ENCODE measurements at regions not wholly inside any gene's neighbourhood (a gene's known extent, or its start where the extent isn't known, plus 50 kb on each side); places are given as distances from the start of the nearest gene placed in this dataset.

GRCh38 chr12:127297327-127297726, 969.6 kb upstream of the TMEM132C start:
- ChIA-PET CTCF (no interaction called here), POLR2A (no interaction called here)
- no peak for FAIRE-seq
- no TSS peak for BruUV-seq (replicated peaks)
- Histone ChIP-seq H2AFZ (ENCODE audit: low read depth, low read length) (no peak overlapping the region), H3K4me1 (ENCODE audit: control insufficient read depth, extremely low read depth, insufficient read depth, low read length) (no peaks in the 10 kb centered on the region), H3K9me1 (replicated peaks; ENCODE audit: control insufficient read depth, extremely low read depth, insufficient read depth, low read length) (no peaks in the 10 kb centered on the region), H3K27ac (ENCODE audit: insufficient read depth, low read depth, low read length) (no peak overlapping the region), H3K27me3 (ENCODE audit: control insufficient read depth in 2 of 2, insufficient read depth in 2 of 2, low read length in 2 of 2) (no peaks in the 10 kb centered on the region), H3K9ac (replicated peaks; ENCODE audit: extremely low read depth, insufficient read depth, low read length) (no peak overlapping the region), H3K79me2 (ENCODE audit: control insufficient read depth, insufficient read depth, low read length) (no peaks in the 10 kb centered on the region), H3K9me3 (replicated peaks; ENCODE audit: control insufficient read depth, insufficient read depth, low read length) (peaks cover 2% of the 10 kb centered on the region), H3K4me2 (ENCODE audit: insufficient read depth, low read length) (no peak overlapping the region), H4K20me1 (replicated peaks; ENCODE audit: control insufficient read depth, extremely low read depth, insufficient read depth, low read length) (no peaks in the 10 kb centered on the region), H3K36me3 (ENCODE audit: control insufficient read depth in 2 of 2, extremely low read depth in 1 of 2, insufficient read depth in 2 of 2, low read length in 2 of 2) (no peaks in the 10 kb centered on the region), H3K4me3 (replicated peaks in 1 of 3; ENCODE audit: insufficient read depth in 1 of 3, low read depth in 1 of 3, low read length in 3 of 3) (no peak overlapping the region)
- intact Hi-C loops (cut with micrococcal nuclease) (no loop called here), dilution Hi-C loops (cut with MboI; ENCODE audit: extremely low pct_ligation_motif_present, low sequenced_read_pairs) (no loop called here)
- TF ChIP-seq MAX (IDR thresholded peaks at IDR 0.05; ENCODE audit: insufficient read depth, insufficient read length) (no peak), EZH2 (IDR thresholded peaks at IDR 0.05; ENCODE audit: borderline replicate concordance, low read depth, low read length, severe bottlenecking) (no peak), POLR2AphosphoS5 (IDR thresholded peaks at IDR 0.05; ENCODE audit: insufficient read depth, low read depth, low read length) (no peak), FOS (IDR thresholded peaks at IDR 0.05; ENCODE audit: borderline replicate concordance, insufficient read depth, low read length) (no peak), MYC (IDR thresholded peaks at IDR 0.05; ENCODE audit: low read depth, low read length) (no peak), GATA2 (IDR thresholded peaks at IDR 0.05; ENCODE audit: insufficient read depth, insufficient read length, low read depth, low read length) (no peak), POLR2A (IDR thresholded peaks at IDR 0.05; ENCODE audit: low read depth, low read length) (no peak), JUN (IDR thresholded peaks at IDR 0.05; ENCODE audit: borderline replicate concordance, insufficient read depth, insufficient read length, low read depth) (no peak), CTCF (IDR thresholded peaks at IDR 0.05; ENCODE audit: extremely low read depth in 1 of 2, insufficient read depth in 1 of 2, low read depth in 1 of 2, low read length in 2 of 2) (no peak)
- no peak for DNase-seq (ENCODE audit: low read depth, low spot score)

Data from endothelial cell of umbilical vein (primary cell).